GM18517 (cell line): ENCODE measurements at regions not wholly inside any gene's neighbourhood (a gene's known extent, or its start where the extent isn't known, plus 50 kb on each side); places are given as distances from the start of the nearest gene placed in this dataset.

Experiments used
- ATAC-seq: cut with Tn5 transposase; IDR thresholded peaks from one replicate; pipeline ENCODE4 v1.9.1; 2021; ENCODE audit warnings: mild to moderate bottlenecking, moderate library complexity; ENCODE audit not compliant: unreplicated experiment

DNA sequence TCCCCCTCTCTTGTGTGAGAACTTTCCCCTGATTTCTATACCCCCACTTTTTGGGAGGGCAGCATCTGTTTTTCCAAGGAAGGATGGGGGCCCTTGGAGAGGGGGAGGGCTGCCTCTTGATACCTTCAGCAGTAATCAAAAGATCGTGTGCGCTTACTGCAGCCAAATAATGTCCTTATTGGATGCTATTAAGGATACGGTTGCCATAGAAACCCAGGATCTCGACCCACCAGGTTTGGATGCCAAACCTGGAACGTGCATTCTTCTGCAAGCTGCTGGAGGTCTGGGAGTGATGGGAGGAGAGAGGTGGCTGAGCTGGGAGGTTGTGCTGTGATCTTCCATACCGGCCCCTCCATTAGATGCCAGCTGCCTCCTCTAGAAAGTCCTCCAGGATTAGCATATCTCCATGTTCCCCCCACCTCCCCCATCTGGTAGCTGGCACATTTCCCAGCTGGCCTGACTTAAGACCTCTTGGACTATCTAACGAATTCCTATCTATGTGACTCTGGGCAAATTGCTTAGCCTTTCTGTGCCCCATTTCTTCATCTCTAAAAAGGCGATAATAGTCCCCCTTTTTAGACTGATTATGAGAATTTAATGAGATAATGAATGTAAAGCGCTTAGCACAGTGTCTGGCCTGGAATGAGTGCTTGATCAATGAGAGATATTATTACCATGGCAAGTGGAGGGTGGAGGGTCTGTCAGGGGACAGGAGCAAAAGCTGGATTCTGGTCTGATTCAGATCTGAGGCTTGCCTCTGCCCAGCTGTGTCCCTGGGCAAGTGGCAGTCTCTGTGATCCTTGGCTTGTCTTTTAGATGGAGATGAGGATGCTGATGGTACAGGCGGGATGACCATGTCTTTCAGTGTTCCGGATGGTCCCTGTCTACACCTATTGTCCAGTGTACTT lies 78.5 kb upstream of the PCBD1 start:
- no peak for ATAC-seq

DNA sequence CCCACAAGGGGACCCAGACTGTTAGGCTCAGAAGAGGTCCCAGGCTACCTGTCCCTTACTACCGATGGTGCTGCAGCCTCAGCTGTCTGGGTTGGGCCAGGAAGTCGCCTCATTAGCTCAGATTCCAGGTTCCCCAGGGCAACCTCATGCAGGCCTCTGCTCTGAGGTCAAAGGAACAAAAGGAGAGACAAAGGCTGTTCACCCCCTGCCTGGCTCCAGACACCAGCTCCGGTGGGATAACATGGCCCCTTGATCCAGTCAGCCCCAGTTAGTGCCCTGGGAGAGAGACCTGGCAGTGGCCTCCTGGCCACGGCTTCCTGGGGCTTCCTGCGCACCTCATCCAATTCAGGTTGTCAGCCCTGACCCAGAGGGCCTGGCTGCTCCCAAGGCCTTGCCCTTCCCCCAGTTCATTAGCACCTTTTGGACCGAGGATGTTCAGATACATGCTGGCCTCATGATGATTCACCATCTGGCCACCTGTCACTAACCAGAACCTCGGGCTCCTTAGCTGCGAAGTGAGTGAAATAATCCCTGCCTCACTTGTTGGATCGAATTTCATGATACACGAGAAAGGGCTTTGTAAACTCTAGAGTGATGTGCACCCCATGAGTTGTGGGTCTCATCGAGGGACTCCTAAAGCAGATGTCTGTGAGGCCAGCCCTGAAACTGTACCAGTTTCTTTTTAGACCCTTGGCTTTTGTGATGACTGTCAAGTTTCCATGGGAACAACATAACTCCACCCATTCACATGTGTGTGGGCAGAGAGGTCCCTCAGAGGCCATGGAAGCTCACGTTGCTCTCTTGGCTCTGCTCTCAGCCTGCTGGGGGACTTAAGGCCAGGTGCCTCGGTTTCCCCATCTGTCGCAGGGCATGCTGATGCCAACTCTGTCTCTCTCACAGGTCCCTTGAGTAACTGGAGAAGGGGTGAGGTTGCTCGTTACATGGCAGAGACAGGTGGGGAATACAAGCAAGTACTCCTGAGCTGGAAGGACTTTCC lies 79.5 kb upstream of the PCBD1 start:
- ATAC-seq, result no peak

DNA sequence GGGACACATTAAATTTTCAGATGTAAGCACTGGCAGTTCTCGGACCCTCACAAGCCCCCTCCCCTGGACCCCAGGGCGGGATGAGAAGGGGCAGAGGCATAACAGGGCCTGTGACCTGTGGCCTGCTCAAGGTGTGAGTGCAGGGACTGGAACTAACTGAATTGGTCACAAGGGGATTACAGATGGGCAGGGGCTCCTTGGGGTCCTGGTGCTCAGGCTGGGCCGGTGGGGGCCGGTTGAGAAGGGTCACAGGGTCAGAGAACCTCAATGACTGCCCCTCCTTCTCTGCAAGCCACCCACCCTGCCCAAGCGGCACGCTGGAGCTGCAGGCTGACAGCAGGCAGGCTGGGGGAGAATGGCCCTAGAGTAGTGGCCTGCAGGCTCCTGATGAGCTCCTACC lies 80.8 kb upstream of the PCBD1 start:
- no peak for ATAC-seq

DNA sequence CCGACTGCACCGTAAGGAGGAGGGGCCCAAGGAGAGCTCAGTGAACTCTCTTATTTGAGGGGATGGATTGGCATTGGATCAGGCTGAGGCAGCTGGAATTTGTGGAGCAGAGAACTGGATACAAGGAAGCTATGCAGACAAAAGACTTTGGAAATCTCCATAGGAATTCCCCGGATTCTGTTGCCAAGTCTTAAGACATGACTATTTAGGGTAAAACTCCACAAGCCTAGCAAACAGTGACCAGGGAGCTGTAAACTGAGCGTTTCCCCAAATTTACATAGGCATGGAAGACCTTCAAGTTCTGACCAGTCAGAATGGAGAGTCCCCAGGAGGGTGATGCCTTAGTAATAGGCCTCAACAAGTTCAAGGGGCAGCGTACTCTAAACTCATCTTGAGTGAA lies 82.5 kb upstream of the PCBD1 start:
- no peak for ATAC-seq

DNA sequence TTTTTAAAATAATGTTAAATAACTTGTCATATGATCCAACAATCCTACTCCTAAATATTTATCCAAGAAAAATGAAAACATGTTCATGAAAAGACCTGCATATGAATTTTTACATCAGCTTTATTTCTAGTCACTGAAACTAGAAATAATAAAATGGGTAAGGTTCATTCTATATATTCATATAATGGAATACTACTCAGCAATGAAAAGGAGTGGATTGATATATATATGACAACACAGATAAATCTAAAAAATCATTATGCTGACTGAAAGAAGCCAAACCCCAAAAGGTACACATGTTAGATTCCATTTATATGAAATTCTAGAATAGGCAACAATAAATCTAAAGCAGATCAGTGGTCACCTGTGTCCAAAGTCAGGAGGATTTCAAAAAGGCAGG lies 84.9 kb upstream of the PCBD1 start:
- ATAC-seq, result no peak

DNA sequence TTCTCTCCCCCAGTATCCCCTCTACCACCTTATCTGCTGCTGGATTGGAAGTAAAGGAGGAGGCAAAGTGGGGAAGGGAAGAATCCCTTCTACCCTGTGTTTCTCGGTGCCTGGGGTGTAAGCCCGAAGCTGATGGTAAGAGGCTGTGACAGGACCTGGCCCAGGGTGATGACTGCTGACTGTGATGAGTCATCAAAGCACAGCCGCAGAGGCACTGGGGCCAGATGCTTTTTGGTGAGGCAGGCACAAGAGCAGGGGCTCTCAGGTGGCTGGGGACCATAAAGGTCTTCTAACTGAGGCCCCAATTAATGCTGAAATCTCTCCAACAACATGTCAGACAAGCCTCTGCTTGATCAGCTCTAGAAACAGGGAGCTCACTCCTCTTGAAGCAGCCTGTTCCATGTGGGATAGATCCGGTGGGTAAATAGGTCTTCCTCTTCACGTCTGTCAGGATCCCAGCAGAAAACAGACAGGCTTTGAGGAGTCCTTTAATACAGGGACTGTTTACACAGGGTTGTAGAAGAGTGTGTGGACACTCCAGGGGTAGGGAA lies 86.1 kb upstream of the PCBD1 start:
- no peak for ATAC-seq

DNA sequence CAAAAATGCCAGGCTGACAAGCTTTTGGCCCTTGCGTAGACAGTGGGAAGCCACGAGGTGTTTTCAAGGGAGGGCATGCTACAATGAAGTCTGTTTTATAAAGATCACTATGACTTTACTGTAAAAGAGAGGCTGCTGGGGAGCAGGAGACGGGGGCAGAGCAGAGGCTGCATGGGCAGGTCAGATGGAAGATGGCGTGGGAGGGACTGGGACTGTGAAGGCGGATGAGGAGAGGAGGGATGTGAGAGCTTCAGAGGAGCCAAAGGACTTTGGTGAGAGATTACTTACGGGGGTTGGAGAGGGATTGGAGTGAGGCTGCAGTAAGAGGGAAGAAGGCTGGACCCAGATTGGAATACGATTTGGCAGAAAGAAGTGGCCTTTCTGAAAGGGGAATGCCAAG lies 86.6 kb upstream of the PCBD1 start:
- no peak for ATAC-seq

DNA sequence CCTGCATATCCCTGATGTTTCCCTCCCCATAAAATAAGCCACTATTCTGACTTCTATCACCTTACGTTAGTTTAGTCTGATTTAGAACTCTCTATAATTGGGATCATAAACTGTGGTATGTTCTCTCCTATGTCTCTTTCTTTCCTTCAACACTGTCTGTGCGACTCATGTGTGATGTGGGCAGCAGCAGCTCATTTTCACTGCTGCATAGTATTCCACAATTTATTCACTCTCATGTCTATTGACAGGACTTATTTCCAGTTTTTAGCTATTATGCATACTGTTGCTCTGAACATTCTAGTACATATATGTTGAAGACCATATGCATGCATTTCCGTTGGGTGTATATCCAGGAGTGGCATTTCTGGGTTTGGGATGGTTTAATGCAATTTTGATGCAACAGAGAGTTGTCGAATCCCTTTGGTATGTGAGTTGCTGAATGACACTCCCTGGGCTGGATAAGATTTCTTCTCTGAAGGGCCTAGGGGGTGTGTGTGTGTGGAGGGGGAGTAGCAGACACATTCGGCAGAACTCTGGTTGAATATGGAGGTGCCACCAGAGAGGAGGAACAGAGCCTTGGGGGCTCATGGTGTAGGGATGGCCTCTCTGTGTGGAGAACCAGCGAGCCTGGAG lies 87.8 kb upstream of the PCBD1 start:
- ATAC-seq, result no peak

DNA sequence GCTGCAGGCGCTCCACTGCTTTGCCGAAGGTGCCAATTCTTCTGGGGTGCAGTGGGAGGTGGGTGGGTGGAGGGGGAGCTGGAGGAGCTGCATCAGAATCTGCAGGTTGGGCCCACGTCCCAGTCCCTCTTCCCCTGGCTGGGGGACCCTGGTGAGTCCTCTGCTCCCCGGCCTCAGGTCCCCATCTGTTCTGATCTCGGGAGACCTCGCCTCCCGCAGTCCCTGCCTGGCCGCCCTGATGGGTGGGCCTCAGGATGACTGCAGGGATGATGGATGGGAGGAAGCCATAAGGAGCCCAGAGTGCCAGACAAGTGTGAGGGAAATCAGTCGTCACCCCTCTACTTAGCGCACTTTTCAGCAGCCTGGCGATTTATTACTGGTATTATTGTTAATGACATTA lies 89.3 kb upstream of the PCBD1 start:
- no peak for ATAC-seq

DNA sequence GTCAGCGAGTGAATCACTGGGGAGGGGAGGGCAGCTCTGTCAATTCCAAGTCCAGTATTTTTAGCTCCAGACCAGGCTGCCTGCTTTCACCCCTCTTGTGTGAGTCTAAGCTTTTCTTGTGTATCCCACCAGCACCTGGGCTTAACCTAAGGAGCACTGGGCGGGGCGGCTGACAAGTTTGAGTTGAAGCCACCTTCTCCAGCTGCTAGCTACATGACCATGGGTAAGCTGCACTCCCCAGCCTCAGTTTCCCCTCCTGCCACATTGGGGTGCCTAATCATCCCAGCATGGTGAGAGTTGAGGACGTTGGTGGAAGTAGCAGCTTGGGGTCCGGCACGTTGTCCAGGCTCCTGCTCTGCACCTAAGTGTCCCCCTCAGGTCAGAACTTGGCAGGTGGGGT lies 89.8 kb upstream of the PCBD1 start:
- no peak for ATAC-seq

DNA sequence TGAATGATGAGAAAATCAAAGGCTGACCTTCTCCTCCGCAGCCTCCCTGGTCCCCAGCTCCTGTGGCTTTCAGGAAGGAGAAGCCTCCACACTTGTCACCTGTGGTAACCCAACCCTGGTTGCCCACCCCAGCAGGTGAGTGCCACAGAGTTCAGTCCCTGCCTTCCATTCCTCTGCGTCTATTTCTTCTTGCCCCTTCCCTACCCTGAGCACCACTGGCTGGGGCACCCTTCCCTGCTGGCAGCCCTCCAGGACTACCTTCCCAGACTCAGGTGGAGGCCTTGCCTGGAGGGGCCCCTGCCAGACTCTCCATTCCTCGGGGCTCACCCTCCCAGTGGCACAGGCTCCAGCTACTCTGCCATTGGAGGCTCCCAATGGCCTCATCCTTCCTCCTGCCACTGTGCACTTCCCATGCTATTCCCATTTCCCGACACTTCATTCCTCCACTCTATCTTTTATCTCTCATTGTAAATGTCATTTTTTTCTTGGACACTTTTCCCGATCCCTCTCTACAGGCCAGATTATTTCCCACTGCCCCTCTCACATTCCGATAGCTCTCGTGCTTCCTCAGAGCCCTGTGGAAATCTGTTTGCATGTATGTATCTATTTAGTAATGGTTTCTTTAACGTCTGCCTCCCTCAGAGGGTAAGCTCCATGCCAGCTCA lies 90.6 kb upstream of the PCBD1 start:
- ATAC-seq, result no peak

DNA sequence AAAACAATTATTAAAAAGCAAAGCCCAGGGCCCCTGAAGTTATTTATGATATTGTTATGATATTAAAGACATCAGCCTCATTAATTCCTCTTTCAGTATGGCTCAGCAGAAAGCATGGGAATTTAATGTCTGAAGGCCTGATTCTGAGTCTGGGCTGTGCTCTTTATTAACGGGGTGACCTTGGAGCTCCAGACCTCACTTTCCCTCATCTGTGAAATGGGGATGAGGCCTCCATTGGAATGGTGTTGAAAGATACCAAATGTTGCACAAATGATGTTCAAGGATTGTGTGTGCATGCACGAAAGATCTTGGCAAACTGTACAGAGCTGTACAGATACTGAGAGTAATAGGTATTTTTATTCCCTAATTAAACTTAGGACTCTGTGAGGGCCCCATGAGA lies 92.3 kb upstream of the PCBD1 start:
- no peak for ATAC-seq

DNA sequence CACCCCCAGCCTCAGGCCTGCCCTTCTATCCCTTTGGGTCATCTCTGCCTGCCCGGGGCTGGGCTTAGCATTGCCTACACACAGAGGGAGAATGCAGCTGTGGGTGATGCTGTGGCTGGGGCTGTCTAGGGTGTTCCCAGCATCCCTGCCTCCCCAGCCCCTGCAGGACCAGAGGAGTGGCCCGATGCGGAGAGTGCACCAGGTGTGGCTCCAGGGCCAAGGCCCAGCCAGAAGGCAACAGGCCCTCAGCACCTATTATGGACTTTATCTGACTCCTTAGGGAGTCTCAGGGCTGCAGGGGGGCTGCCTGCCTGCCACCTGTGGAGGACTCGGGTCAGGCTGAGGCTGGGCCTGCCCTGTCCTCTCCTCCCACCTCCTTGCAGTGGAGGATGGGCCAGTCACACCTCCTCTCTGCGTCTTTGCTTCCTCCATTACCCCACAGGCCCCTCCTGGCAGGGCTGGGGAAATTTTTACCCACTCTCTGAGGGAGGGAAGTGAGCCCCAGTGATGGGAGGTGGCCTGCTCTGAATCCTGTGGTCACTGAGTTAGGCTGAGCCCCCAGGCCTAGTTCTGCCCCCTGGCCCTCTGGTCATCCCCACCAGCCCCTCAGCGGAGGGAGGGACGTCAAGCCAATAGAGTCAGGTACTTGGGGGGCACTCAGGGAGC lies 92.9 kb upstream of the PCBD1 start:
- no peak for ATAC-seq

DNA sequence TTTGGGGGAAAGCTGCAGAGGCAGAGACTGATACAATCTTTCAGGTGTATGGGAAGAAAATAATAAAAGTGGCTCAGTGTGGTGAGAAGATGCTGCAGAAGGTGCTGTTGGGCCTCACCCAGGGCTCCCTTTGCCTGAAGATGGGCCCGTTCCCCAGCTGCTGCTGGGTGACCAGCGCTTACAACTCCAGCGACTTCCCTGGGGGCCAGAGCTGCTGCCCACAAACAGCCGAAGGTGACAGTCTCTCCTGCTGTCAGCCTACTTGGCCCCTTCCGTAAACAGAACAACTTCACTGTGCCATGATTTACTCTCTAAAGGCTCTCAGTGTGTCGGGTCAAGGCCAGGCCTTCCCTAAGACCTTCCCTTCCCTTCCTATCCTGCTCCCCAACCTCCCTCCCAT lies 93.6 kb upstream of the PCBD1 start:
- no peak for ATAC-seq

DNA sequence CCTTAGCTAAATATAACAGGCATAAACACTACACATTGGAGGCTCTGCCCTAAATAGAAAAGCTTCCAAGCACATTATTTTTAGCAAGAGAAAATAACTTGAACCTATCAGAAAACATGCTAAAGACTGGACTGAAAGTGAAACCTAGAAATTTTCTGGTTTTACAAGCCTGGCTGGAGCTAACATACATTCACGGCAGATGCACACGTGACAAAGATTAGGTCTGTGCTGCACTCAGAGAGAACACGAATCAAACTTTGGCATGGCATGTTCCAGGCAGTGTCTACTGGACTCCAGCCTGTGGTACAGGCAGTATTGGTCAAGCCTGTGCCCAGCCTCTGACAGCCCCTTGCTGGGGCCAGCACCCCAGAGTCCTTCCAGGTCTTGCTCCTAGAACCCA lies 94.1 kb upstream of the PCBD1 start:
- ATAC-seq, result peak; percentile 59

DNA sequence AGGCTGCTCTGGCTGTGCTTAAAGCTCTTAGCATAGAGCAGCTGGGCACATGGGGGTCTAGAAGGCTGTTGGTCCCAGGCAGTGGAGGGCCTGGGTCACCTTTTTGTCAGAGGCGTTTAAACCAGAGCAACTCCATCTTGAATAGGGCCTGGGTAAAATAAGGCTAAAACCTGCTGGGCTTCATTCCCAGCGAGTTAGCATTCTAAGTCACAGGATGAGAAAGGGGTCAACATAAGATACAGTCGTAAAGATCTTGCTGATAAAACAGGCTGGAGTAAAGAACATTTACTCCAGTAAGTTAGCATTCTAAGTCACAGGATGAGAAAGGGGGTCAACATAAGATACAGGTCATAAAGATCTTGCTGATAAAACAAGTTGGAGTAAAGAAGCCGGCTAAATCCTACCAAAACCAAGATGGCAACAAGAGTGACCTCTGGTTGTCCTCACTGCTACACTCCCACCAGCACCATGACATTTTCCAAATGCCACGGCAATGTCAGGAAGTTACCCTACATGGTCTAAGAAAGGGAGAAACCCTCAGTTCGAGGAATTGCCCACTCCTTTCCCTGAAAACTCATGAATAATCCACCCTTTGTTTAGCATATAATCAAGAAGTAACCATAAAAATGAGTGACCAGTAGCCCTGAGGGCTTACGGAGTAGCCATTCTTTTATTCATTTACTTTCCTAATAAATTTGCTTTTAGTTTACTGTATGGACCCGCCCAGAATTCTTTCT lies 96.8 kb upstream of the PCBD1 start:
- ATAC-seq, result no peak

DNA sequence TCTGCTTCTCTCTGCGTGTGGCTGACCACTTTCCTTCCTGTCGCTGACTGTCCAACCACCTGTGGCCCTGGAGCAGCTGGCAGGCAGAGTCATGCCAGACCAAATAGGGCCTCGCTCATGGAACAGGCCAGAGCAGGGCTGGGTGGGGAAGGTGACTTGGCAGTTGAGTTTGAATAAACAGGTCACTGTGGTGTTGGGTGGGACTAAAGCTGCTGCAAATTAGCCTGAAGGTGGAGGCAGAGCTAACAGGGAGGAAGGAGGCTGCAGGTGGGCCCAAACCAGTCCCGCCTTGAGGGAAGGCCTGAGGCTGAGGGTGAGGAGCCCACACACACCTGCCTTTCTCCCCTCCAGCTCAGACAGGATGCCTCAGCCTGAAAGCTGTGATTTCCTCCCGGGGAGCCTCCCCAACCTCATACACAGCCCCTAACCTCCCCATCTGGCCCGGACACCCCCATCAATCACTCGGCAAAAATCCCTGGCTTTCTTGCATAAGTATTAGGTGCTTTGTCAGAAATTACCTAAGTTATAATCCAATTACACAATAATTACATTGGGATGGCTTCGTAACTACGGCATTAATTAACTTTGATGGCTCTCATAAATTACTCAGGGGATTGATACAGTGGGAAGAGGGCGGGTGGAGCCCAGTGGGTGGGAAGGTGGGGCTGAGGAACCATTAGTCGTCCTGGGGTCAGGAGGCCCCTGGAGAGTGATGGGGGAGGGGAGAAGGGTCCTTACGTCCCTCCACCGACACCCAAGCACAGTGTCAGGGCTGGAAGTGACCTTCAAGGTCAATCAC lies 97.7 kb upstream of the PCBD1 start:
- no peak for ATAC-seq

DNA sequence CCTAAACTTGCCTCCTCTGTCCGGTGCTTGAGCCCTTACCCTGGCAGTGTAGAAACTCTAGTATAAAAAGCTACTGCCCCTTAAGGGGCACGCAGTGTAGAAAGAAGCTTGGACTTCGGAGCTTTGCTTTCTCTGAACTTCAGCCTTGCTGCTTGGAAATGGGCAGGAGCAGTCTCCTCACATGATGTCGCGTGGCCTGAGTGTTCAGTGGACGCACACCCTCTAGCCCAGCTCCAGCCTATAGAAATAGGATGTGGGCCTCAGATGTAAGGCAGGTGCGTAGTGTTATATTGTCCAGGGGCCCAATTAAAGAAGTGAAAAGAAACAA lies 98.2 kb upstream of the PCBD1 start:
- ATAC-seq, result no peak
